GM19025 (cell line): ENCODE measurements at regions not wholly inside any gene's neighbourhood (a gene's known extent, or its start where the extent isn't known, plus 50 kb on each side); places are given as distances from the start of the nearest gene placed in this dataset.

ENCODE experiments used
- ATAC-seq: cut with Tn5 transposase; IDR thresholded peaks from one replicate; pipeline ENCODE4 v1.9.1; 2021; ENCODE audit warnings: mild to moderate bottlenecking, low read depth, moderate library complexity; ENCODE audit not compliant: unreplicated experiment

DNA sequence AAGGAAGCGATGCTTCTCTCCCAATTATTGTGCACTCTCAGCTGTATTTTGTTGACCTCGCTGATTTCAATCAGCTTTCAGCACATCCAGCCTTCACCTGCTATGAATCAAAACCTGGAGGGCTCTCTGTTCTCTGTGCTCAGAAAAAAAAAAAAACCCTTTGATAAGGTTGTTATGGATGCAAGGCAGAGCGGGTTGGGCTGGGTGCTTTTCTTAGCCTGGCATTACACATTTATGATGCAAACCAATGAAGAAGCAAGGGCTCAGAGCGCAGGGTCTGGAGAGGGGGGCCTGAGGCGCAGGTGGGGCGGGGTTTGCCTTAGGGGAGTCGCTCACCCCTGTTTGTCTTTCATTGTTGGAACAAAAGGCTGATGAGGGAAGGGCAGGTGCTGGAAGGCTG lies 86.0 kb upstream of the CADM1 start:
- ATAC-seq, result no peak

GRCh38 chr11:115587718-115588342 lies 83.6 kb upstream of the CADM1 start:
- no peak for ATAC-seq

- peak; percentile 85 for ATAC-seq
Observed at GRCh38 chr11:115585361-115586024, 81.3 kb upstream of the CADM1 start.

- ATAC-seq, result no peak
Observed at GRCh38 chr11:115581871-115582639, 77.8 kb upstream of the CADM1 start.

DNA sequence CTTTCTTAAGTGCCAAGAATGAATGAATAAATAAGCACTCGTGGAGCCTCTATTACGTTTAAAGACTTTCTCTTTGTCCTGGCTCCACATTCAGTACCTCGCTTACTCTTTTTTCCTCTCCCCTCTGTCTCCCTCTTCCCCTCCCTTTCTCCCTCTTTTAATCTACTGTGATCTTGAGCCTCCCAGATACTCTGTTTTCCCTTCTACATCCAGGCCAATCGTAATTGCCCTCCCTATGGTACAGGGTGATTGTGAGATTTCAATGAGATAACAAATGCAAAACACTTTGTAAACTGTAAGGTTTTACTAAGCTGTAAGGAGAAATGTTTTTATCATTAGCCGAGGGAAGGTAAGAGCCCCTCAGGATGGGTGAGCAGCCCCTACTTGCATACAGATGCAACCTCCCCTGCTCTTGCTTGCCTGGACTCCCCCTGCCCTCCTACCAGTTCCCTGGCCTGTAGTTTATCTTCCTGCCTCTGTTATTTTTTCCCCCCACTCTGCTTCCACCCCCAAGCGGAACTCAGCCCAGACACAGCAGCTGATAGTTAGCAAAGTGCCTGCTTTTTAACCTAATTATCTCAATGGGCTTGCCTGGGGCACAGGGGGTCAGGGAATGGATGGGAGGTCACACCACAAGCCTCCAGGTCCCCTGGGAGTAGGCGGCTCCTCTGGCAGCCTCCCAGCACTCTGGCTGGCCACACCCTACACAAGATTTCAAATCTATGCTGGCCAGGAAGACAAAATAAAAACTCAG lies 76.9 kb upstream of the CADM1 start:
- no peak for ATAC-seq

GRCh38 chr11:115580416-115580815 lies 76.2 kb upstream of the CADM1 start:
- no peak for ATAC-seq

DNA sequence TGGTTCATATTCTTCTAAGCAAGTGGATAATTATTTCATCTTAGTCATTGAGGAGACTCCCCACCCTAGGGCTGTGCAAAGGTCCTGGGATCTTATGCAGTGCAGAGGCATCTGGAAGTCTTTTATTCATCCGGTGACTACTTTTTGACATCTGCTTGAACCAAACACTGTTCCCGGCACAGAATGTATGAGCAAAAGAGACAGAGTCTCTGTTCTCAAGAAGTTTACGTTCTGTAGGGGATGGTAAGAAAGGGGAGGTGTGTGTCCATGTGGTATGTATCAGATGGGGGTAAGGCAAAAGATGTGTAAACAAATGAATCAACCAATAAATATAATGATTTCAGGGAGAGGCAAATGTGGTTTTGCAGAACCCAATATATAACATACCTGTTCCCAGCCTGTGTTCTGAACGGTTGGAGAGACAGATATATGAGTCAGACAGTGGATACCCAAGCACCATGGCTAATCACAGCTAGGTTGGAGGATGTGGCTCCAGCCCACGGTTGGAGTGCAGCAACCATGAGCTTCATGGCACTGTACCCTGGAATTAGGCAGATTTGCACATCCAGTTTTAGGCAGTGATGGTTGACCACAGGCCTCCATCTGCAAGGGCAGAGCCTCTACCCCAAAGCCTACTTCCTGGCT lies 75.1 kb upstream of the CADM1 start:
- ATAC-seq, result no peak

DNA sequence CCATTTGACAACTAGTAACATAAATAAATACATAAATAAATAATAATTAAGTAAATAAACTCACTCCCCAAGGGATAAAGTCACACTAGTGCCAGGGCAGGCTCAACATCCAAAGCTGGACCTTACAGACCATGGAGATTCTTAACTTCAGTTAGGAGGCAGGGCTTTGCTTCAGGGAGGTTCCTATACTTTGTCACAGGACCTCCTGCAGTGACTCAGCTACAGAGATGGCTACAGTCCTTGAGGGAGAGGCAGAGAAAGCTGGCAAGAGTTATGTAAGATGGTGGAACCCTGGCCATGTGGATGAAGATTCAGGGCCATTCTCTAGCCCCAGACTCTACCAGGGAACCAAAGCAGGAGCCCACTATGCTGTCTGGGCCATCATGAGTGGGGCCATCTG lies 74.1 kb upstream of the CADM1 start:
- ATAC-seq, result no peak

DNA sequence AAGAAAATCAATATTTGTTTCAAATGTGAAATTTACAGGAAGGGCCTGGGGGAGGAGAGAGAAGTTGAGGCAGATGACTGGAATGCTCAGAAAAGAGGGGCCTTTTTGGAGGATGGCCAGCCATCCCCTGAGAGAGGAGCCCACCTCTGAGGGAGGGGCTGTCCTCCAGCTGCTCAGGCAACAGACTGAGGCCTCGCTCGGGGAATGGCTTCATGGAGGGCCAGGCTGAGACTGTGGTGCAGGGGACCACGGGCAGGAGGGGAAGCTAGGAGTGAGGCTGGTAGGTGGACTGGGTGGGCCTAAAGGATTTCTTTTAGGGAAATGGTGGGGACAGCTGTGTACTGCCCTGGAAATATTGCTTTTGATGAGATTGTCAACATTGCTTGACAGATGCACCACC lies 73.5 kb upstream of the CADM1 start:
- ATAC-seq, result no peak

- no peak for ATAC-seq
Observed at GRCh38 chr11:115576606-115577380, 72.6 kb upstream of the CADM1 start.

GRCh38 chr11:115572551-115572950 lies 68.3 kb upstream of the CADM1 start:
- ATAC-seq, result no peak

DNA sequence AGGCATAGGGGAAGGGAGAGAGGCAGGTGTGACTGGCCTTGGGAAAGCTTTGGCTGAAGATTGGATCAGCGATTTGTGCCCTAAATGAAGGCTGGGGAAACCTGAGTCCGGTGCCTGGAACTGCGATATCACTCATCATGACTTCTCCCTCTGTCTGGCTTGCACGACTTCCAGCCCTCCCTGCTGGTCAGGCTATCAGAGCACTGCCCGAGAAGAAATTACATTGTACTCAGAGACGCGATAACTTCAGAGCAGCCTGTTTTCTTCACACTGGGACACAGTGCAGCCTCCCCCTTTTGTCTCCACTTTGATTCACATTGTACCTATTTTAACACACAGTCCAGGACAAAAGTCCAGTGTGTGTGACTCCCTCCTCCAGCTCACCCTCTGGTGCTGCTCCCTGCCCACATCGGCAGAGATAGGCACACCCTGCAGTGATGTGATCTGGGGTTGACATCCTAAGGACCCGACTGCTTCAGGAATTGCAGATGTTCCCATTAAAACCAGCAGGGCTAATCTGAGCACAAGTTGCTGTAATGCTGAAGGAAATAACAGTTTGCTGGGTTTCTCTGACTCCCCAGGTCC lies 62.1 kb upstream of the CADM1 start:
- no peak for ATAC-seq

GRCh38 chr11:115564851-115565250 lies 60.6 kb upstream of the CADM1 start:
- ATAC-seq, result no peak

GRCh38 chr11:115561116-115561515 lies 56.9 kb upstream of the CADM1 start:
- ATAC-seq, result no peak

GRCh38 chr11:115558635-115559034 lies 54.4 kb upstream of the CADM1 start:
- no peak for ATAC-seq

- no peak for ATAC-seq
Observed at GRCh38 chr11:115557681-115558080, 53.5 kb upstream of the CADM1 start.

GRCh38 chr11:115556984-115557383 lies 52.8 kb upstream of the CADM1 start:
- ATAC-seq, result no peak

- ATAC-seq, result no peak
Observed at GRCh38 chr11:115555336-115556090, 51.3 kb upstream of the CADM1 start.
